ENCODE measurements at regions not wholly inside any gene's neighbourhood (a gene's known extent, or its start where the extent isn't known, plus 50 kb on each side); places are given as distances from the start of the nearest gene placed in this dataset.

GRCh38 chr20:57831326-57831992 lies 121.6 kb upstream of the PMEPA1 start:
- no peaks in the 10 kb centered on the region for H3F3A ChIP-seq (replicated peaks; ENCODE audit: low read depth)
- no peak overlapping the region for H3K4me3 Mint-ChIP-seq
- no peaks in the 10 kb centered on the region for H3K9me2 ChIP-seq (ENCODE audit: insufficient read depth)
- DNase-seq (ENCODE audit: low spot score) = no peak
- peaks cover 9% of the 10 kb centered on the region for H3K4me1 ChIP-seq (ENCODE audit: insufficient read depth)
- H4K20me1 ChIP-seq (replicated peaks; ENCODE audit: insufficient read depth) = no peaks in the 10 kb centered on the region
- H3K27ac Mint-ChIP-seq = no peak overlapping the region
- H3K27me3 ChIP-seq (ENCODE audit: insufficient read depth) = no peaks in the 10 kb centered on the region
- no peak overlapping the region for H2AFZ ChIP-seq
- no peaks in the 10 kb centered on the region for H3K27me3 Mint-ChIP-seq (ENCODE audit: insufficient read depth, low read depth, poor library complexity)
- H3K4me2 ChIP-seq = no peak overlapping the region
- TF ChIP-seq ZNF331 (CRISPR knock-in tag; IDR thresholded peaks at IDR 0.05; ENCODE audit: low read depth) (no peak), REST (IDR thresholded peaks at IDR 0.05; ENCODE audit: unreplicated experiment) (no peak), CREB1 (CRISPR knock-in tag; IDR thresholded peaks at IDR 0.05; ENCODE audit: low read depth) (no peak), STAT1 (IDR thresholded peaks at IDR 0.05; ENCODE audit: unreplicated experiment) (no peak), ZNF114 (CRISPR knock-in tag; IDR thresholded peaks at IDR 0.05) (no peak), POLR2AphosphoS5 (IDR thresholded peaks at IDR 0.05; ENCODE audit: low read depth) (no peak), JUNB (IDR thresholded peaks at IDR 0.05; ENCODE audit: unreplicated experiment) (no peak), ZNF462 (CRISPR knock-in tag; IDR thresholded peaks at IDR 0.05) (no peak), NANOG (IDR thresholded peaks at IDR 0.05; ENCODE audit: borderline replicate concordance) (no peak), EZH2 (IDR thresholded peaks at IDR 0.05; ENCODE audit: low read depth, unreplicated experiment) (no peak), EZH2phosphoT487 (IDR thresholded peaks at IDR 0.05; ENCODE audit: unreplicated experiment) (no peak)
- TF ChIP-seq, protein P1, sequence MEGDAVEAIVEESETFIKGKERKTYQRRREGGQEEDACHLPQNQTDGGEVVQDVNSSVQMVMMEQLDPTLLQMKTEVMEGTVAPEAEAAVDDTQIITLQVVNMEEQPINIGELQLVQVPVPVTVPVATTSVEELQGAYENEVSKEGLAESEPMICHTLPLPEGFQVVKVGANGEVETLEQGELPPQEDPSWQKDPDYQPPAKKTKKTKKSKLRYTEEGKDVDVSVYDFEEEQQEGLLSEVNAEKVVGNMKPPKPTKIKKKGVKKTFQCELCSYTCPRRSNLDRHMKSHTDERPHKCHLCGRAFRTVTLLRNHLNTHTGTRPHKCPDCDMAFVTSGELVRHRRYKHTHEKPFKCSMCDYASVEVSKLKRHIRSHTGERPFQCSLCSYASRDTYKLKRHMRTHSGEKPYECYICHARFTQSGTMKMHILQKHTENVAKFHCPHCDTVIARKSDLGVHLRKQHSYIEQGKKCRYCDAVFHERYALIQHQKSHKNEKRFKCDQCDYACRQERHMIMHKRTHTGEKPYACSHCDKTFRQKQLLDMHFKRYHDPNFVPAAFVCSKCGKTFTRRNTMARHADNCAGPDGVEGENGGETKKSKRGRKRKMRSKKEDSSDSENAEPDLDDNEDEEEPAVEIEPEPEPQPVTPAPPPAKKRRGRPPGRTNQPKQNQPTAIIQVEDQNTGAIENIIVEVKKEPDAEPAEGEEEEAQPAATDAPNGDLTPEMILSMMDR (conservative IDR thresholded peaks at IDR 0.05; ENCODE audit: low read depth in 2 of 2) = no peak
- TF ChIP-seq, protein P2, sequence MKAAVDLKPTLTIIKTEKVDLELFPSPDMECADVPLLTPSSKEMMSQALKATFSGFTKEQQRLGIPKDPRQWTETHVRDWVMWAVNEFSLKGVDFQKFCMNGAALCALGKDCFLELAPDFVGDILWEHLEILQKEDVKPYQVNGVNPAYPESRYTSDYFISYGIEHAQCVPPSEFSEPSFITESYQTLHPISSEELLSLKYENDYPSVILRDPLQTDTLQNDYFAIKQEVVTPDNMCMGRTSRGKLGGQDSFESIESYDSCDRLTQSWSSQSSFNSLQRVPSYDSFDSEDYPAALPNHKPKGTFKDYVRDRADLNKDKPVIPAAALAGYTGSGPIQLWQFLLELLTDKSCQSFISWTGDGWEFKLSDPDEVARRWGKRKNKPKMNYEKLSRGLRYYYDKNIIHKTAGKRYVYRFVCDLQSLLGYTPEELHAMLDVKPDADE (IDR thresholded peaks at IDR 0.05) = no peak
- no peaks in the 10 kb centered on the region for H3K36me3 ChIP-seq (ENCODE audit: insufficient read depth)
- H3K4me1 Mint-ChIP-seq = peaks cover 12% of the 10 kb centered on the region
- no peak overlapping the region for H3K27ac ChIP-seq (ENCODE audit: low read depth)
- no peaks in the 10 kb centered on the region for H3K9me3 Mint-ChIP-seq
- H3K4me3 ChIP-seq = no peak overlapping the region
- H3K36me3 Mint-ChIP-seq (ENCODE audit: low read depth) = no peaks in the 10 kb centered on the region
- no peaks in the 10 kb centered on the region for H3K79me2 ChIP-seq (replicated peaks; ENCODE audit: insufficient read depth)
- ATAC-seq = no peak
